ENCODE measurements at regions not wholly inside any gene's neighbourhood (a gene's known extent, or its start where the extent isn't known, plus 50 kb on each side); places are given as distances from the start of the nearest gene placed in this dataset.

GRCh38 chr10:21079330-21079658, 182.2 kb upstream of the NEBL start:
- no peak overlapping the region for H3K4me3 ChIP-seq (ENCODE audit: low read depth, low read length)
- no peak for TF ChIP-seq CTCF (IDR thresholded peaks at IDR 0.05; ENCODE audit: low read depth, low read length, missing control alignments)
- in situ Hi-C loops (cut with HindIII; ENCODE audit: low sequenced_read_pairs) = loop anchor here (25.0 kb wide), 1 partner anchor 433 kb away; no protein-coding TSS in a partner anchor
- DNase-seq (ENCODE audit: low read depth) = no peak

GRCh38 chr10:21078410-21079329, 181.6 kb upstream of the NEBL start:
- TF ChIP-seq CTCF (IDR thresholded peaks at IDR 0.05; ENCODE audit: low read depth, low read length, missing control alignments) = peak; percentile 80
- DNase-seq (ENCODE audit: low read depth) = peak; percentile 68
- H3K4me3 ChIP-seq (ENCODE audit: low read depth, low read length) = no peak overlapping the region
- in situ Hi-C loops (cut with HindIII; ENCODE audit: low sequenced_read_pairs) = loop anchor here (25.0 kb wide), 1 partner anchor 434 kb away; no protein-coding TSS in a partner anchor

- TF ChIP-seq CTCF (IDR thresholded peaks at IDR 0.05; ENCODE audit: low read depth, low read length, missing control alignments) = no peak
- in situ Hi-C loops (cut with HindIII; ENCODE audit: low sequenced_read_pairs) = loop anchor here (25.0 kb wide), 1 partner anchor 435 kb away; no protein-coding TSS in a partner anchor
- H3K4me3 ChIP-seq (ENCODE audit: low read depth, low read length) = no peak overlapping the region
- DNase-seq (ENCODE audit: low read depth) = no peak
Observed at GRCh38 chr10:21077681-21078080, 180.6 kb upstream of the NEBL start.

- no peak overlapping the region for H3K4me3 ChIP-seq (ENCODE audit: low read depth, low read length)
- in situ Hi-C loops (cut with HindIII; ENCODE audit: low sequenced_read_pairs) = loop anchor here (25.0 kb wide), 1 partner anchor 436 kb away; no protein-coding TSS in a partner anchor
- no peak for DNase-seq (ENCODE audit: low read depth)
- no peak for TF ChIP-seq CTCF (IDR thresholded peaks at IDR 0.05; ENCODE audit: low read depth, low read length, missing control alignments)
Observed at GRCh38 chr10:21076381-21076780, 179.3 kb upstream of the NEBL start.

GRCh38 chr10:21075880-21076279, 178.8 kb upstream of the NEBL start:
- in situ Hi-C loops (cut with HindIII; ENCODE audit: low sequenced_read_pairs) = loop anchor here (25.0 kb wide), 1 partner anchor 436 kb away; no protein-coding TSS in a partner anchor
- no peak for DNase-seq (ENCODE audit: low read depth)
- TF ChIP-seq CTCF (IDR thresholded peaks at IDR 0.05; ENCODE audit: low read depth, low read length, missing control alignments) = no peak

GRCh38 chr10:21071001-21071673, 174.0 kb upstream of the NEBL start:
- in situ Hi-C loops (cut with HindIII; ENCODE audit: low sequenced_read_pairs) = no loop called here
- no peak for DNase-seq (ENCODE audit: low read depth)
- H3K4me3 ChIP-seq (ENCODE audit: low read depth, low read length) = no peak overlapping the region
- no peak for TF ChIP-seq CTCF (IDR thresholded peaks at IDR 0.05; ENCODE audit: low read depth, low read length, missing control alignments)

More at GRCh38 chr10:21075880-21076279, 178.8 kb upstream of the NEBL start:
- no peak overlapping the region for H3K4me3 ChIP-seq (ENCODE audit: low read depth, low read length)
